CD4-positive, alpha-beta T cell treated with Interleukin-15 for 4 hours (primary cell): ENCODE measurements at regions not wholly inside any gene's neighbourhood (a gene's known extent, or its start where the extent isn't known, plus 50 kb on each side); places are given as distances from the start of the nearest gene placed in this dataset.
"Not testable (repeated sequence)": the region's sequence is repeated elsewhere in the genome, so short reads cannot be mapped to it uniquely, and the experiment has no call there.

ENCODE experiments used
- DNase-seq: peaks from one replicate; pipeline ENCODE4 v3.0.0-alpha.2; 2020; ENCODE audit warnings: low spot score

GRCh38 chr20:23151008-23151703, 65.0 kb upstream of the CD93 start:
- no peak for DNase-seq

GRCh38 chr20:23150304-23151007, 64.3 kb upstream of the CD93 start:
- DNase-seq, result no peak

GRCh38 chr20:23149623-23150279, 63.6 kb upstream of the CD93 start:
- DNase-seq, result no peak

GRCh38 chr20:23148731-23149570, 62.8 kb upstream of the CD93 start:
- no peak for DNase-seq

GRCh38 chr20:23147964-23148730, 62.0 kb upstream of the CD93 start:
- no peak for DNase-seq

- DNase-seq, result no peak
These were observed 61.5 kb upstream of the CD93 start for GRCh38 chr20:23147647-23147963.

GRCh38 chr20:23146857-23147637, 60.9 kb upstream of the CD93 start:
- DNase-seq, result no peak

GRCh38 chr20:23146181-23146580, 60.1 kb upstream of the CD93 start:
- DNase-seq, result no peak

GRCh38 chr20:23145281-23145700, 59.2 kb upstream of the CD93 start:
- DNase-seq, result no peak

GRCh38 chr20:23144856-23145255, 58.7 kb upstream of the CD93 start:
- no peak for DNase-seq

GRCh38 chr20:23143986-23144690, 58.0 kb upstream of the CD93 start:
- DNase-seq, result no peak

- DNase-seq, result no peak
These were observed 57.0 kb upstream of the CD93 start for GRCh38 chr20:23143098-23143497.

- no peak for DNase-seq
These were observed 56.3 kb upstream of the CD93 start for GRCh38 chr20:23142162-23143050.

GRCh38 chr20:23141450-23142161, 55.5 kb upstream of the CD93 start:
- DNase-seq, result no peak

GRCh38 chr20:23140991-23141390, 54.9 kb upstream of the CD93 start:
- no peak for DNase-seq

GRCh38 chr20:23139984-23140383, 53.9 kb upstream of the CD93 start:
- not testable (repeated sequence) for DNase-seq

GRCh38 chr20:23139524-23139923, 53.4 kb upstream of the CD93 start:
- DNase-seq, result no peak

GRCh38 chr20:23138682-23139081, 52.6 kb upstream of the CD93 start:
- no peak for DNase-seq

GRCh38 chr20:23138226-23138625, 52.1 kb upstream of the CD93 start:
- DNase-seq, result no peak
